ENCODE measurements at regions not wholly inside any gene's neighbourhood (a gene's known extent, or its start where the extent isn't known, plus 50 kb on each side); places are given as distances from the start of the nearest gene placed in this dataset.

DNA sequence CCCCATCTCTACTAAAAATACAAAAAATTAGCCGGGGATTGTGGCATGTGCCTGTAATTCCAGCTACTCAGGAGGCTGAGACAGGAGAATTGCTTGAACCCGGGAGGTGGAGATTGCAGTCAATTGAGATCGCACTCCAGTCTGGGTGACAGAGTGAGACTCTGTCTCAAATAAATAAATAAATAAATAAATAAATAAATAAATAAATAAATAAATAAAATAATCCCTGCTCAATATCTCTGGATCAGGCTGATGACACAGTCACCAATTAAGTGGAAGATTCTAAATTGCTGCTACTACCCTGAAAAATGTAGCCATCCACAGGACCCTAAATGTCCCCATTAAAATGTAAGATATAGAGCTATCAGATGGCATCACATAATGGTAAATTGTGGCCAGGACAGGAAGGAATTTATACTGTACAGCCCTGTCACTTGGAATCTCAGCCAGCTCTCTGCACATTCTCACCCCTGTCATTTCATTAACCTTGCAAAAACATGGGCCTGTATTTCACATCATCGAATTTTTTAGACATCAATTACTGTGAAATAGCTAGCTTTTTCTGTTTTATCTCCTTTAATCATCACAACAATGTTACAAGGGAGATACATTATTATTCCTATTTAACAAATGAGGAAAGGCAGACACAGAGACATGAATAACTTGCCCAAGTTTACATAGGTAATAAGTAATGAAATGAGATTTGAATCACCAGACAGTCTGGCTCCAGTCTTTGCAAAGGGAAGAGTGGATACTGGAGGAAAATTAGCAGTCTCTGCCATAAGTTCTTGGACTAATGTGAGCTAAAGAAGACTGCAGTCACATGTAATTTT is 56.7 kb upstream of the NTPCR start:
- ATAC-seq = no peak

- ATAC-seq = no peak
Measured at GRCh38 chr1:232894436-232894835, 56.0 kb upstream of the NTPCR start.

DNA sequence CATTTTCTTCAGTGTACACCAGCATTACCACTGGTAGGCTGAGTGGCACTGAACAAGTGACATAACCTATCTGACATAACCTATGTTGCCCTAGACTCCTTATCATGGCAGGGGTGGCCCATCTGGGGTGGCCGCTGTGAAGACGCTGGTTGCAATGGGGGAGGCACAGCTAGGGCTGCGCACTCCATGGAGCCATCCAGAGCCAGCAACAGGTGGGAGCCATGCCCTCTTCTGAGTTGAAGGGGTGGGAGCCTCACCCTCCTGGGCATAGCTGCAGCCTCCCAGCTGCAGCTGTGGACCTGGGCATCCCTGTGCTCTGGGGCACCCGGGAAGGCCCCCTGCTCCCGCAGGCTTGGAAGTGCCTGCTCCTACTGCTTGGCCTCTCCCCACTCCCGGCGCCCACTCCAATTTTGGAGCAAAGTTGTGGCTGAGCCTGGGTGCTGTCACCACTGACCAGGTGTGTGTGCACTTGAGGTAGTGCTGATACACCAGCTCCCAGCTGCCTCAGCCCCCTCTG is 52.4 kb upstream of the NTPCR start:
- ATAC-seq = no peak

GRCh38 chr1:232899268-232899667 is 51.1 kb upstream of the NTPCR start:
- ATAC-seq = no peak

DNA sequence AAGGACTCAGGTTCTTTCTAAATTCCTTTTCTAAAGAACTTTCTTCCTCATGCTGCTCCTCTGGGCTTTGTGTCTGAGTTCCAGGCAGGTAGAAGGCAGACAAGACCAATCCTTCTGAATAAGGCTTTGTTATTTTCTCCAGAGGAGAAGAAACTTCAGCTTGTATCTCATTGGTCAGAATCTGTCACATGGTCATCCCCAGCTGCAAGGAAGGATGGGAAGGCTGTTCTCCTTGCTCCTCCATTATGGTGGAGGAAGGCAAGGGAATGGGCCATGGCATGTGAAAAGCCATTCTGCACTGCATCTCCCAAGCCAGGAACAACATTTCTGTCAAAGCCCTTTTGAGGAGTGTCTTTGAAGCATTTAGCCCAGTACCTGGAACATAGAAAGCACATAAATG is 50.6 kb upstream of the NTPCR start:
- no peak for ATAC-seq
